Middle frontal gyrus (tissue), 1 donor: ENCODE measurements at regions not wholly inside any gene's neighbourhood (a gene's known extent, or its start where the extent isn't known, plus 50 kb on each side); places are given as distances from the start of the nearest gene placed in this dataset.
"Not testable (repeated sequence)": the region's sequence is repeated elsewhere in the genome, so short reads cannot be mapped to it uniquely, and the experiment has no call there.

ENCODE experiments used
- DNase-seq: peaks from one replicate; pipeline ENCODE4 v3.0.0-alpha.2; 2015; ENCODE audit warnings: low spot score; ENCODE audit errors: extremely low spot score

- not testable (repeated sequence) for DNase-seq
These were observed 94.6 kb upstream of the ABCA1 start for GRCh38 chr9:105022545-105022944.

- DNase-seq, result no peak
These were observed 95.8 kb upstream of the ABCA1 start for GRCh38 chr9:105023788-105024187.

- DNase-seq, result no peak
These were observed 96.6 kb upstream of the ABCA1 start for GRCh38 chr9:105024529-105024928.

GRCh38 chr9:105026451-105026850, 98.5 kb upstream of the ABCA1 start:
- DNase-seq, result no peak

GRCh38 chr9:105027084-105027483, 99.1 kb upstream of the ABCA1 start:
- DNase-seq, result no peak

GRCh38 chr9:105030285-105030684, 102.3 kb upstream of the ABCA1 start:
- no peak for DNase-seq

GRCh38 chr9:105037139-105037538, 109.2 kb upstream of the ABCA1 start:
- DNase-seq, result no peak

- DNase-seq, result no peak
These were observed 110.1 kb upstream of the ABCA1 start for GRCh38 chr9:105038051-105038450.

GRCh38 chr9:105039175-105039799, 111.3 kb upstream of the ABCA1 start:
- DNase-seq, result no peak

- no peak for DNase-seq
These were observed 115.5 kb upstream of the ABCA1 start for GRCh38 chr9:105043370-105043936.

- DNase-seq, result peak; percentile 39
These were observed 116.6 kb upstream of the ABCA1 start for GRCh38 chr9:105044518-105044917.

- DNase-seq, result no peak
These were observed 119.2 kb upstream of the ABCA1 start for GRCh38 chr9:105046907-105047741.

GRCh38 chr9:105047742-105048041, 119.7 kb upstream of the ABCA1 start:
- DNase-seq, result no peak

GRCh38 chr9:105048331-105048730, 120.4 kb upstream of the ABCA1 start:
- DNase-seq, result no peak

- no peak for DNase-seq
These were observed 122.3 kb upstream of the ABCA1 start for GRCh38 chr9:105050296-105050695.

- DNase-seq, result no peak
These were observed 123.9 kb upstream of the ABCA1 start for GRCh38 chr9:105051897-105052296.

GRCh38 chr9:105052346-105052745, 124.4 kb upstream of the ABCA1 start:
- no peak for DNase-seq

- DNase-seq, result no peak
These were observed 125.3 kb upstream of the ABCA1 start for GRCh38 chr9:105053209-105053652.

- no peak for DNase-seq
These were observed 126.5 kb upstream of the ABCA1 start for GRCh38 chr9:105054491-105054890.

- DNase-seq, result no peak
These were observed 128.0 kb upstream of the ABCA1 start for GRCh38 chr9:105055917-105056316.

- DNase-seq, result no peak
These were observed 129.6 kb upstream of the ABCA1 start for GRCh38 chr9:105057551-105057950.

GRCh38 chr9:105059252-105059651, 131.3 kb upstream of the ABCA1 start:
- no peak for DNase-seq
